H1 (cell line): ENCODE measurements at regions not wholly inside any gene's neighbourhood (a gene's known extent, or its start where the extent isn't known, plus 50 kb on each side); places are given as distances from the start of the nearest gene placed in this dataset.

Experiments used
- CTCF ChIA-PET: fragments of 300-600 bp; sonication (Branson Sonifier 250); formaldehyde crosslinking; loops from one replicate; lab custom pipeline; 2021; ENCODE audit not compliant: partially characterized antibody; lab: Charles Lee
- POLR2A ChIA-PET: fragments of 300-600 bp; sonication (Branson Sonifier 250); formaldehyde crosslinking; loops from one replicate; lab custom pipeline; 2021; ENCODE audit warnings: inconsistent platforms; ENCODE audit not compliant: partially characterized antibody; lab: Charles Lee
- DNase-seq, 2 experiments: peaks; one replicate each; pipeline versions ENCODE4 v3.0.0 to v3.0.0-alpha.2; 2010 to 2022; ENCODE audit warnings: low spot score in 2 of 2, low read depth in 1 of 2, mixed read lengths in 1 of 2
- FAIRE-seq: peaks from 2 replicates; lab custom pipeline; 2011; peaks lifted over from hg19 to GRCh38; lab: Jason Lieb, UNC
- H2AFZ ChIP-seq: 2 replicates; pipeline ENCODE4 v1.8.1; 2012; ENCODE audit warnings: low read length, inconsistent platforms
- H2AK5ac ChIP-seq: 2 replicates; pipeline ENCODE4 v1.6.1; 2013; ENCODE audit warnings: low read depth, low read length
- H2BK120ac ChIP-seq: replicated peaks from 2 replicates; pipeline ENCODE3; 2013; ENCODE audit warnings: low read depth, low read length, inconsistent platforms
- H2BK12ac ChIP-seq: 2 replicates; pipeline ENCODE4 v1.6.1; 2013; ENCODE audit warnings: low read depth, low read length
- H2BK15ac ChIP-seq: 2 replicates; pipeline ENCODE4 v1.6.1; 2013; ENCODE audit warnings: low read length
- H2BK20ac ChIP-seq: 2 replicates; pipeline ENCODE4 v1.6.1; 2013; ENCODE audit warnings: low read length
- H2BK5ac ChIP-seq: 2 replicates; pipeline ENCODE4 v1.6.1; 2013; ENCODE audit warnings: low read depth, low read length
- H3K14ac ChIP-seq: 2 replicates; pipeline ENCODE4 v1.6.1; 2013; ENCODE audit warnings: inconsistent platforms; ENCODE audit not compliant: insufficient read length
- H3K18ac ChIP-seq: 2 replicates; pipeline ENCODE4 v1.6.1; 2013; ENCODE audit warnings: low read length; ENCODE audit errors: extremely low read depth
- H3K23ac ChIP-seq: 2 replicates; pipeline ENCODE4 v1.6.1; 2013; ENCODE audit warnings: inconsistent platforms; ENCODE audit not compliant: insufficient read length
- H3K23me2 ChIP-seq: 2 replicates; pipeline ENCODE4 v1.6.1; 2013; ENCODE audit warnings: low read depth, low read length
- H3K27ac ChIP-seq: 2 replicates; pipeline ENCODE4 v1.6.1; 2011; ENCODE audit warnings: low read depth, low read length, inconsistent platforms
- H3K27me3 ChIP-seq, 4 experiments: replicated peaks in 1 of 4; 1 replicate in 1 of 4; 2 replicates in 3 of 4; pipeline versions ENCODE4 v1.6.1 to v1.8.1; 2011 to 2013; ENCODE audit warnings: low read length in 3 of 4, mild to moderate bottlenecking in 3 of 4, inconsistent platforms in 2 of 4, mixed read lengths in 2 of 4, moderate library complexity in 1 of 4; ENCODE audit not compliant: control insufficient read depth in 3 of 4, insufficient read depth in 3 of 4; ENCODE audit errors: extremely low read depth in 1 of 4
- H3K36me3 ChIP-seq, 4 experiments: 2 replicates each; pipeline versions ENCODE4 v1.6.1 to v1.8.1; 2011 to 2013; ENCODE audit warnings: mild to moderate bottlenecking in 4 of 4, low read length in 3 of 4, moderate library complexity in 2 of 4, control low read depth in 1 of 4, inconsistent platforms in 1 of 4; ENCODE audit not compliant: insufficient read depth in 4 of 4, control insufficient read depth in 2 of 4
- H3K4ac ChIP-seq: replicated peaks from 2 replicates; pipeline ENCODE3; 2013; ENCODE audit warnings: low read length, low read depth, mixed read lengths, inconsistent platforms; ENCODE audit not compliant: insufficient read length
- H3K4me1 ChIP-seq, 4 experiments: replicated peaks in 1 of 4; 1 replicate in 1 of 4; 2 replicates in 3 of 4; pipeline versions ENCODE4 v1.6.1 to v1.8.1; 2011 to 2013; ENCODE audit warnings: low read length in 3 of 4, inconsistent platforms in 2 of 4, mixed read lengths in 1 of 4; ENCODE audit not compliant: insufficient read depth in 4 of 4, control insufficient read depth in 3 of 4
- H3K4me2 ChIP-seq, 2 experiments: 2 replicates each; pipeline versions ENCODE4 v1.6.1 to v1.8.1; 2011 to 2013; ENCODE audit warnings: low read depth in 2 of 2, low read length in 2 of 2, control low read depth in 1 of 2, inconsistent platforms in 1 of 2, mild to moderate bottlenecking in 1 of 2; ENCODE audit not compliant: insufficient read depth in 1 of 2
- H3K4me3 ChIP-seq, 4 experiments: fragments of 200-600, 300-600 bp in 1 of 4; sonication (generic), shearing (Covaris generic), sonication (Bioruptor Twin) in 1 of 4; 2 replicates each; pipeline versions ENCODE4 v1.5.1 to v1.8.1; 2011 to 2016; ENCODE audit warnings: low read length in 4 of 4, low read depth in 3 of 4, control low read depth in 2 of 4, inconsistent platforms in 2 of 4, mild to moderate bottlenecking in 2 of 4, mixed read lengths in 1 of 4, moderate library complexity in 1 of 4; ENCODE audit not compliant: insufficient read depth in 2 of 4; ENCODE audit errors: extremely low read depth in 1 of 4
- H3K56ac ChIP-seq: replicated peaks from 2 replicates; pipeline ENCODE3; 2013; ENCODE audit warnings: low read depth, mild to moderate bottlenecking, mixed read lengths, low read length, inconsistent platforms; ENCODE audit not compliant: insufficient read length
- H3K79me1 ChIP-seq: 2 replicates; pipeline ENCODE4 v1.6.1; 2013; ENCODE audit warnings: low read depth, low read length, control low read depth
- H3K79me2 ChIP-seq, 2 experiments: 2 replicates each; pipeline versions ENCODE4 v1.6.1 to v1.8.1; 2012 to 2013; ENCODE audit warnings: low read length in 2 of 2, mild to moderate bottlenecking in 2 of 2, inconsistent platforms in 1 of 2; ENCODE audit not compliant: insufficient read depth in 2 of 2, control insufficient read depth in 1 of 2
- H3K9ac ChIP-seq, 4 experiments: replicated peaks in 1 of 4; 1 replicate in 1 of 4; 2 replicates in 3 of 4; pipeline versions ENCODE4 v1.6.1 to v1.8.1; 2011 to 2013; ENCODE audit warnings: low read depth in 3 of 4, low read length in 3 of 4, control low read depth in 2 of 4, mild to moderate bottlenecking in 2 of 4, moderate library complexity in 2 of 4, inconsistent platforms in 1 of 4; ENCODE audit errors: extremely low read depth in 1 of 4
- H3K9me3 ChIP-seq, 2 experiments: 2 replicates each; pipeline versions ENCODE4 v1.6.1 to v1.8.1; 2012 to 2013; ENCODE audit warnings: mild to moderate bottlenecking in 2 of 2, moderate library complexity in 2 of 2, control low read depth in 1 of 2, inconsistent platforms in 1 of 2, low read depth in 1 of 2, low read length in 1 of 2, mixed read lengths in 1 of 2; ENCODE audit not compliant: insufficient read depth in 2 of 2
- H4K20me1 ChIP-seq, 2 experiments: replicated peaks in 1 of 2; 2 replicates each; pipeline versions ENCODE3 to v1.8.1; 2011 to 2013; ENCODE audit warnings: inconsistent platforms in 2 of 2, low read length in 2 of 2, mild to moderate bottlenecking in 1 of 2; ENCODE audit not compliant: insufficient read depth in 2 of 2, control insufficient read depth in 1 of 2
- H4K5ac ChIP-seq: 2 replicates; pipeline ENCODE4 v1.6.1; 2013; ENCODE audit warnings: low read length, low read depth, mixed read lengths, inconsistent platforms; ENCODE audit not compliant: insufficient read length
- H4K8ac ChIP-seq: 2 replicates; pipeline ENCODE4 v1.8.0; 2013; ENCODE audit warnings: mild to moderate bottlenecking, moderate library complexity, low read length, inconsistent platforms; ENCODE audit not compliant: insufficient read depth; ENCODE audit errors: extremely low read depth
- H4K91ac ChIP-seq: replicated peaks from 2 replicates; pipeline ENCODE3; 2013; ENCODE audit warnings: low read length, mixed read lengths, inconsistent platforms; ENCODE audit not compliant: insufficient read length
- ASH2L ChIP-seq: fragments of 200-600, 300-600 bp; sonication (generic); IDR thresholded peaks from one replicate; pipeline ENCODE4 v1.7.1; 2017; ENCODE audit warnings: low read length
- E2F6 ChIP-seq: IDR thresholded peaks from 2 replicates; pipeline ENCODE4 v1.6.1; 2012; ENCODE audit warnings: inconsistent platforms
- KDM1A ChIP-seq: fragments of 200-600, 300-600 bp; sonication (generic); IDR thresholded peaks from 2 replicates; pipeline ENCODE4 v1.7.1; 2016; ENCODE audit warnings: mild to moderate bottlenecking, low read length, borderline replicate concordance
- KDM4A ChIP-seq: IDR thresholded peaks from one replicate; pipeline ENCODE4 v1.7.1; 2012; ENCODE audit warnings: low read depth, mild to moderate bottlenecking, moderate library complexity, low read length, inconsistent platforms; ENCODE audit not compliant: severe bottlenecking
- MAFK ChIP-seq: IDR thresholded peaks from 2 replicates; pipeline ENCODE4 v1.6.1; 2012; ENCODE audit warnings: low read depth, mild to moderate bottlenecking, improper control_type of control experiment, low read length
- RNF2 ChIP-seq: fragments of 200-900, 300-1000 bp; sonication (generic); IDR thresholded peaks from 2 replicates; pipeline ENCODE4 v1.7.1; 2016; ENCODE audit warnings: borderline replicate concordance, low read depth, mild to moderate bottlenecking, antibody characterized with exemption, low read length; ENCODE audit not compliant: poor library complexity, severe bottlenecking; ENCODE audit errors: missing control alignments
- SRF ChIP-seq: IDR thresholded peaks from 2 replicates; pipeline ENCODE4 v1.6.1; 2011; ENCODE audit warnings: mild to moderate bottlenecking, low read depth, low read length, moderate library complexity

GRCh38 chr5:39759701-39760100 lies 334.9 kb upstream of the DAB2 start:
- no peaks in the 10 kb centered on the region for H4K20me1 ChIP-seq
- DNase-seq, result no peak
- H4K8ac ChIP-seq, result no peak overlapping the region
- 0 out of 4 replicates have a peak, but pooled peaks cover 0 to 3% of the 10 kb centered on the region in 2 experiments for H3K9me3 ChIP-seq
- no peak overlapping the region for H3K9ac ChIP-seq
- H2BK12ac ChIP-seq, result no peak overlapping the region
- no peak overlapping the region for H2AFZ ChIP-seq
- H3K18ac ChIP-seq, result no peak overlapping the region
- H2BK15ac ChIP-seq, result no peak overlapping the region
- H2BK5ac ChIP-seq, result no peak overlapping the region
- no peak overlapping the region for H3K56ac ChIP-seq
- H3K14ac ChIP-seq, result no peak overlapping the region
- no peak overlapping the region for H4K5ac ChIP-seq
- H3K23ac ChIP-seq, result no peak overlapping the region
- H3K27ac ChIP-seq, result no peak overlapping the region
- ChIA-PET POLR2A (no interaction called here), CTCF (no interaction called here)
- no peaks in the 10 kb centered on the region for H3K23me2 ChIP-seq
- H3K4ac ChIP-seq, result no peak overlapping the region
- no peaks in the 10 kb centered on the region for H3K79me1 ChIP-seq
- no peak overlapping the region for H4K91ac ChIP-seq
- no peaks in the 10 kb centered on the region for H3K27me3 ChIP-seq
- no peak overlapping the region for H2BK20ac ChIP-seq
- H2AK5ac ChIP-seq, result no peak overlapping the region
- H3K79me2 ChIP-seq, result no peaks in the 10 kb centered on the region
- no peak overlapping the region for H2BK120ac ChIP-seq
- no peak overlapping the region for H3K4me2 ChIP-seq
- H3K36me3 ChIP-seq, result no peaks in the 10 kb centered on the region
- H3K4me3 ChIP-seq, result no peak overlapping the region
- H3K4me1 ChIP-seq, result no peaks in the 10 kb centered on the region
- no peak for FAIRE-seq
- no peak for TF ChIP-seq SRF
- TF ChIP-seq MAFK, result no peak
- no peak for TF ChIP-seq E2F6
- TF ChIP-seq KDM4A, result no peak
- no peak for TF ChIP-seq KDM1A
- TF ChIP-seq ASH2L, result no peak
- no peak for TF ChIP-seq RNF2
